Renal cortex interstitium (tissue), 11 donors: ENCODE measurements at regions not wholly inside any gene's neighbourhood (a gene's known extent, or its start where the extent isn't known, plus 50 kb on each side); places are given as distances from the start of the nearest gene placed in this dataset.
A peak's percentile ranks its signal among the peaks of the same experiment; 100 is the strongest.
"Not testable (repeated sequence)": the region's sequence is repeated elsewhere in the genome, so short reads cannot be mapped to it uniquely, and the experiment has no call there.

Experiments
- DNase-seq, 11 donors: peaks; one replicate each; pipeline ENCODE4 v3.0.0-alpha.2; 2013; ENCODE audit warnings: low read depth in 9 of 11, low spot score in 4 of 11; ENCODE audit errors: extremely low read depth in 1 of 11

GRCh38 chr6:22349051-22349450 lies 52.2 kb upstream of the PRL start:
- DNase-seq = no peak

- DNase-seq = no peak
Measured at GRCh38 chr6:22349528-22349927, 52.7 kb upstream of the PRL start.

- no peak for DNase-seq
Measured at GRCh38 chr6:22350109-22350508, 53.3 kb upstream of the PRL start.

GRCh38 chr6:22353101-22353500 lies 56.3 kb upstream of the PRL start:
- no peak for DNase-seq

- DNase-seq = no peak
Measured at GRCh38 chr6:22356362-22356940, 59.6 kb upstream of the PRL start.

- DNase-seq = no peak
Measured at GRCh38 chr6:22357724-22358189, 60.9 kb upstream of the PRL start.

GRCh38 chr6:22361576-22361975 lies 64.7 kb upstream of the PRL start:
- DNase-seq = no peak

GRCh38 chr6:22362361-22362760 lies 65.5 kb upstream of the PRL start:
- peak in 2 of 11 donors; percentile 35 to 40 for DNase-seq

- no peak for DNase-seq
Measured at GRCh38 chr6:22363166-22363713, 66.4 kb upstream of the PRL start.

- peak in 4 of 11 donors; percentile 28 to 50 (median 37) for DNase-seq
Measured at GRCh38 chr6:22363714-22364239, 66.9 kb upstream of the PRL start.

GRCh38 chr6:22364306-22364705 lies 67.5 kb upstream of the PRL start:
- DNase-seq = no peak

- DNase-seq = no peak
Measured at GRCh38 chr6:22366214-22366613, 69.4 kb upstream of the PRL start.

GRCh38 chr6:22367346-22367745 lies 70.5 kb upstream of the PRL start:
- DNase-seq = no peak

GRCh38 chr6:22368794-22369193 lies 72.0 kb upstream of the PRL start:
- DNase-seq = no peak

GRCh38 chr6:22372922-22373321 lies 76.1 kb upstream of the PRL start:
- DNase-seq = no peak

GRCh38 chr6:22374950-22375349 lies 78.1 kb upstream of the PRL start:
- DNase-seq = not testable (repeated sequence)

- DNase-seq = not testable (repeated sequence)
Measured at GRCh38 chr6:22376293-22376692, 79.5 kb upstream of the PRL start.

GRCh38 chr6:22378536-22378935 lies 81.7 kb upstream of the PRL start:
- not testable (repeated sequence) for DNase-seq

- DNase-seq = no peak
Measured at GRCh38 chr6:22380236-22380635, 83.4 kb upstream of the PRL start.

GRCh38 chr6:22381845-22382544 lies 85.2 kb upstream of the PRL start:
- DNase-seq = no peak
